ENCODE measurements at regions not wholly inside any gene's neighbourhood (a gene's known extent, or its start where the extent isn't known, plus 50 kb on each side); places are given as distances from the start of the nearest gene placed in this dataset.

- H3K27me3 ChIP-seq (ENCODE audit: control insufficient read depth, insufficient read depth, low read length): no peaks in the 10 kb centered on the region
These were observed 137.5 kb upstream of the PRR23C start for GRCh38 chr3:139182143-139182542.

GRCh38 chr3:139182598-139182997 lies 137.9 kb upstream of the PRR23C start:
- Histone ChIP-seq H3K27ac (ENCODE audit: insufficient read depth, low read length) (no peak overlapping the region), H3K9me3 (ENCODE audit: control insufficient read depth, insufficient read depth, low read depth, low read length) (no peaks in the 10 kb centered on the region), H2AFZ (ENCODE audit: low read length) (no peak overlapping the region), H3K36me3 (ENCODE audit: control insufficient read depth, insufficient read depth, low read length) (no peaks in the 10 kb centered on the region), H4K20me1 (ENCODE audit: control insufficient read depth, extremely low read depth, insufficient read depth, low read length) (no peaks in the 10 kb centered on the region), H3K4me3 (replicated peaks in 1 of 4; ENCODE audit: control extremely low read depth in 1 of 4, insufficient read depth in 1 of 4, low read depth in 3 of 4, low read length in 4 of 4) (no peak overlapping the region), H3K79me2 (ENCODE audit: control insufficient read depth, insufficient read depth, low read length) (no peaks in the 10 kb centered on the region), H3K9ac (ENCODE audit: insufficient read depth, low read length) (no peak overlapping the region), H3K27me3 (ENCODE audit: control insufficient read depth, insufficient read depth, low read length) (no peaks in the 10 kb centered on the region), H3K4me2 (ENCODE audit: extremely low read depth, insufficient read depth, low read length) (no peak overlapping the region), H3K4me1 (ENCODE audit: control insufficient read depth, extremely low read depth, insufficient read depth, low read length) (no peaks in the 10 kb centered on the region)
- DNase-seq (ENCODE audit: low read depth in 2 of 2): no peak
- no peak for TF ChIP-seq EZH2 (IDR thresholded peaks at IDR 0.05; ENCODE audit: low read length, missing control alignments)
- TF ChIP-seq CTCF (conservative IDR thresholded peaks at IDR 0.05 in 1 of 2, IDR thresholded peaks at IDR 0.05 in 1 of 2; ENCODE audit: low read depth in 1 of 2, low read length in 2 of 2): no peak

More at GRCh38 chr3:139182143-139182542, 137.5 kb upstream of the PRR23C start:
- Histone ChIP-seq H3K9me3 (ENCODE audit: control insufficient read depth, insufficient read depth, low read depth, low read length) (no peaks in the 10 kb centered on the region), H3K4me3 (replicated peaks in 1 of 4; ENCODE audit: control extremely low read depth in 1 of 4, insufficient read depth in 1 of 4, low read depth in 3 of 4, low read length in 4 of 4) (no peak overlapping the region), H3K79me2 (ENCODE audit: control insufficient read depth, insufficient read depth, low read length) (no peaks in the 10 kb centered on the region), H3K4me2 (ENCODE audit: extremely low read depth, insufficient read depth, low read length) (no peak overlapping the region), H2AFZ (ENCODE audit: low read length) (no peak overlapping the region), H4K20me1 (ENCODE audit: control insufficient read depth, extremely low read depth, insufficient read depth, low read length) (no peaks in the 10 kb centered on the region), H3K36me3 (ENCODE audit: control insufficient read depth, insufficient read depth, low read length) (no peaks in the 10 kb centered on the region), H3K4me1 (ENCODE audit: control insufficient read depth, extremely low read depth, insufficient read depth, low read length) (no peaks in the 10 kb centered on the region), H3K27ac (ENCODE audit: insufficient read depth, low read length) (no peak overlapping the region), H3K9ac (ENCODE audit: insufficient read depth, low read length) (no peak overlapping the region)
- TF ChIP-seq EZH2 (IDR thresholded peaks at IDR 0.05; ENCODE audit: low read length, missing control alignments) (no peak), CTCF (conservative IDR thresholded peaks at IDR 0.05 in 1 of 2, IDR thresholded peaks at IDR 0.05 in 1 of 2; ENCODE audit: low read depth in 1 of 2, low read length in 2 of 2) (no peak)
- DNase-seq (ENCODE audit: low read depth in 2 of 2): no peak

- Histone ChIP-seq H3K27me3 (ENCODE audit: control insufficient read depth, insufficient read depth, low read length) (no peaks in the 10 kb centered on the region), H3K4me1 (ENCODE audit: control insufficient read depth, extremely low read depth, insufficient read depth, low read length) (no peaks in the 10 kb centered on the region), H3K79me2 (ENCODE audit: control insufficient read depth, insufficient read depth, low read length) (no peaks in the 10 kb centered on the region), H3K9ac (ENCODE audit: insufficient read depth, low read length) (no peak overlapping the region), H2AFZ (ENCODE audit: low read length) (no peak overlapping the region), H3K4me2 (ENCODE audit: extremely low read depth, insufficient read depth, low read length) (no peak overlapping the region), H3K4me3 (replicated peaks in 1 of 4; ENCODE audit: control extremely low read depth in 1 of 4, insufficient read depth in 1 of 4, low read depth in 3 of 4, low read length in 4 of 4) (no peak overlapping the region), H3K9me3 (ENCODE audit: control insufficient read depth, insufficient read depth, low read depth, low read length) (no peaks in the 10 kb centered on the region), H3K27ac (ENCODE audit: insufficient read depth, low read length) (no peak overlapping the region), H3K36me3 (ENCODE audit: control insufficient read depth, insufficient read depth, low read length) (no peaks in the 10 kb centered on the region), H4K20me1 (ENCODE audit: control insufficient read depth, extremely low read depth, insufficient read depth, low read length) (no peaks in the 10 kb centered on the region)
- TF ChIP-seq EZH2 (IDR thresholded peaks at IDR 0.05; ENCODE audit: low read length, missing control alignments) (no peak), CTCF (conservative IDR thresholded peaks at IDR 0.05 in 1 of 2, IDR thresholded peaks at IDR 0.05 in 1 of 2; ENCODE audit: low read depth in 1 of 2, low read length in 2 of 2) (no peak)
- DNase-seq (ENCODE audit: low read depth in 2 of 2): no peak
These were observed 140.8 kb upstream of the PRR23C start for GRCh38 chr3:139185527-139185926.

All from fibroblast of lung (primary cell).